GM18873 (cell line): ENCODE measurements at regions not wholly inside any gene's neighbourhood (a gene's known extent, or its start where the extent isn't known, plus 50 kb on each side); places are given as distances from the start of the nearest gene placed in this dataset.
"Not testable (repeated sequence)": the region's sequence is repeated elsewhere in the genome, so short reads cannot be mapped to it uniquely, and the experiment has no call there.

Source experiments
- ATAC-seq: cut with Tn5 transposase; IDR thresholded peaks from one replicate; pipeline ENCODE4 v1.9.1; 2021; ENCODE audit warnings: mild to moderate bottlenecking, moderate library complexity, moderate number of reproducible peaks; ENCODE audit not compliant: unreplicated experiment, low FRiP score

DNA sequence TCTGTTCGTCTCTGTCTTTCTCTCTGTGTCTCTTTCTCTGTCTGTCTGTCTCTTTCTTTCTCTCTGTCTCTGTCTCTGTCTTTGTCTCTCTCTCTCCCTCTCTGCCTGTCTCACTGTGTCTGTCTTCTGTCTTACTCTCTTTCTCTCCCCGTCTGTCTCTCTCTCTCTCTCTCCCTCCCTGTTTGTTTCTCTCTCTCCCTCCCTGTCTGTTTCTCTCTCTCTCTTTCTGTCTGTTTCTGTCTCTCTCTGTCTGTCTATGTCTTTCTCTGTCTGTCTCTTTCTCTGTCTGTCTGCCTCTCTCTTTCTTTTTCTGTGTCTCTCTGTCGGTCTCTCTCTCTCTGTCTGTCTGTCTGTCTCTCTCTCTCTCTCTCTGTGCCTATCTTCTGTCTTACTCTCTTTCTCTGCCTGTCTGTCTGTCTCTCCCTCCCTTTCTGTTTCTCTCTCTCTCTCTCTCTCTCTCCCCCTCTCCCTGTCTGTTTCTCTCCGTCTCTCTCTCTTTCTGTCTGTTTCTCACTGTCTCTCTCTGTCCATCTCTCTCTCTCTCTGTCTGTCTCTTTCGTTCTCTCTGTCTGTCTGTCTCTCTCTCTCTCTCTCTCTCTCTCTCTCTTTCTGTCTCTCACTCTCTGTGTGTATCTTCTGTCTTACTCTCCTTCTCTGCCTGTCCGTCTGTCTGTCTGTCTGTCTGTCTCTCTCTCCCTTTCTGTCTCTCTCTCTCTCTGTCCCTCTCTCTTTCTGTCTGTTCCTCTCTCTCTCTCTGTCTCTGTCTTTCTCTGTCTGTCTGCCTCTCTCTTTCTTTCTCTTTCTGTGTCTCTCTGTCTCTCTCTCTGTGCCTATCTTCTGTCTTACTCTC, 2065.9 kb upstream of the TPTE start:
- ATAC-seq = not testable (repeated sequence)

DNA sequence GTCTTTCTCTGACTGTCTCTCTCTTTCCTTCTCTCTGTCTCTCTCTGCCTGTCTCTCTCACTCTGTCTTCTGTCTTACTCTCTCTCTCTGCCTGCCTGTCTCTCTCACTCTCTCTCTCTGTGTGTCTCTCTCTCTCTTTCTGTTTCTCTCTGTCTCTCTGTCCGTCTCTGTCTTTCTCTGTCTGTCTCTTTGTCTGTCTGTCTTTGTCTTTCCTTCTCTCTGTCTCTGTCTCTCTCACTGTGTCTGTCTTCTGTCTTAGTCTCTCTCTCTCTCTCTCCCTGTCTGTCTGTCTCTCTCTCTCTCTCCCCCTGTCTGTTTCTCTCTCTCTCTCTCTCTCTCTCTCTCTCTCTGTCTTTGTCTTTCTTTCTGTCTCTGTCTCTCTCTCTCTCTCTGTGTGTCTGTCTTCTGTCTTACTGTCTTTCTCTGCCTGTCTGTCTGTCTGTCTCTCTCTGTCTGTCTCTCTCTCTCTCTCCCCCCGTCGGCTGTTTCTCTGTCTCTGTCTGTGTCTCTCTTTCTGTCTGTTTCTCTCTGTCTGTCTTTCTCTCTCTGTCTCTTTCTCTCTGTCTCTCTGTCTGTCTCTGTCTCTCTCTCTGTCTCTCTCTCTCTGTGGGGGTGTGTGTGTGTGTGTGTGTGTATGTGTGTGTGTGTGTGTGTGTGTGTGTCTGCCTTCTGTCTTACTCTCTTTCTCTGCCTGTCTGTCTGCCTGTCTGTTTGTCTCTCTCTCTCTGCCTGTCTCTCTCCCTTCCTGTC, 2056.8 kb upstream of the TPTE start:
- ATAC-seq = peak; percentile 67

DNA sequence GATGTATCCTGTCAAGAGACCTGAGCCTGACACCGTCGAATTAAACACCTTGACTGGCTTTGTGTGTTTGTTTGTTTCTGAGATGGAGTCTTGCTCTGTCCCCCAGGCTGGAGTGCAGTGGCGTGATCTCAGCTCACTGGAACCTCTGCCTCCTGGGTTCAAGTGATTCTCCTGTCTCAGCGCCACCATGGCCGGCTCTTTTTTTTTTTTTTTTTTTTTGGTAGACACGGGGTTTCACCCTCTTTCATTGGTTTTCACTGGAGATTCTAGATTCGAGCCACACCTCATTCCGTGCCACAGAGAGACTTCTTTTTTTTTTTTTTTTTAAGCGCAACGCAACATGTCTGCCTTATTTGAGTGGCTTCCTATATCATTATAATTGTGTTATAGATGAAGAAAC, 2054.7 kb upstream of the TPTE start:
- ATAC-seq = not testable (repeated sequence)
